SKM-1 (cell line): ENCODE measurements at regions not wholly inside any gene's neighbourhood (a gene's known extent, or its start where the extent isn't known, plus 50 kb on each side); places are given as distances from the start of the nearest gene placed in this dataset.
"Not testable (repeated sequence)": the region's sequence is repeated elsewhere in the genome, so short reads cannot be mapped to it uniquely, and the experiment has no call there.

Source experiments
- DNase-seq: peaks from one replicate; lab custom pipeline; 2025; ENCODE audit not compliant: unreplicated experiment; lab: John Stamatoyannopoulos, UW

GRCh38 chr14:71753126-71753830 lies 179.0 kb upstream of the RGS6 start:
- peak; percentile 7 for DNase-seq

- no peak for DNase-seq
These were observed 178.3 kb upstream of the RGS6 start for GRCh38 chr14:71753976-71754375.

- no peak for DNase-seq
These were observed 177.7 kb upstream of the RGS6 start for GRCh38 chr14:71754422-71755095.

GRCh38 chr14:71758229-71758951 lies 173.8 kb upstream of the RGS6 start:
- DNase-seq = no peak

- no peak for DNase-seq
These were observed 169.7 kb upstream of the RGS6 start for GRCh38 chr14:71762575-71762974.

GRCh38 chr14:71764701-71765382 lies 167.4 kb upstream of the RGS6 start:
- no peak for DNase-seq

- no peak for DNase-seq
These were observed 166.7 kb upstream of the RGS6 start for GRCh38 chr14:71765505-71765904.

GRCh38 chr14:71770431-71770830 lies 161.8 kb upstream of the RGS6 start:
- no peak for DNase-seq

- not testable (repeated sequence) for DNase-seq
These were observed 160.8 kb upstream of the RGS6 start for GRCh38 chr14:71771421-71771820.

- not testable (repeated sequence) for DNase-seq
These were observed 160.2 kb upstream of the RGS6 start for GRCh38 chr14:71771996-71772395.

GRCh38 chr14:71773898-71774481 lies 158.2 kb upstream of the RGS6 start:
- DNase-seq = no peak

GRCh38 chr14:71776471-71777360 lies 155.5 kb upstream of the RGS6 start:
- no peak for DNase-seq

GRCh38 chr14:71780075-71780474 lies 152.2 kb upstream of the RGS6 start:
- no peak for DNase-seq

GRCh38 chr14:71780822-71781221 lies 151.4 kb upstream of the RGS6 start:
- DNase-seq = no peak

- no peak for DNase-seq
These were observed 149.1 kb upstream of the RGS6 start for GRCh38 chr14:71783088-71783487.

- no peak for DNase-seq
These were observed 148.4 kb upstream of the RGS6 start for GRCh38 chr14:71783786-71784185.

- DNase-seq = no peak
These were observed 143.2 kb upstream of the RGS6 start for GRCh38 chr14:71789005-71789404.

- no peak for DNase-seq
These were observed 132.4 kb upstream of the RGS6 start for GRCh38 chr14:71799841-71800240.

GRCh38 chr14:71800878-71801277 lies 131.4 kb upstream of the RGS6 start:
- DNase-seq = no peak
